K562 (cell line): ENCODE measurements at regions not wholly inside any gene's neighbourhood (a gene's known extent, or its start where the extent isn't known, plus 50 kb on each side); places are given as distances from the start of the nearest gene placed in this dataset.

Source experiments
- ATAC-seq: fragments of 200-7000 bp; cut with Tn5 transposase; 3 replicates; pipeline ENCODE4 v1.9.1; 2020; ENCODE audit warnings: moderate library complexity
- BruUV-seq: library from RNA; stranded (reverse); fragments of 400-500 nt; replicated peaks from 2 replicates; lab custom pipeline; 2021; lab: Mats Ljungman, UMichigan
- CTCF ChIA-PET: fragments of 300-600 bp; formaldehyde crosslinking; extraction: SDS; loops from one replicate; lab custom pipeline; 2021; ENCODE audit warnings: low intra/inter-chr PET ratio; lab: Yijun Ruan, JAX
- POLR2A ChIA-PET: fragments of 300-600, 350-650 bp; sonication (Branson Sonifier 250); formaldehyde crosslinking; extraction: SDS; loops from one replicate; lab custom pipeline; 2021; ENCODE audit warnings: antibody characterized with exemption, inconsistent platforms; lab: Yijun Ruan, JAX
- DNase-seq, 4 experiments: peaks; one replicate each; pipeline versions ENCODE4 v3.0.0 to v3.0.0-alpha.2; 2011 to 2018; ENCODE audit warnings: low spot score in 3 of 4, mixed read lengths in 3 of 4; ENCODE audit errors: extremely low read depth in 1 of 4
- FAIRE-seq: peaks from 2 replicates; lab custom pipeline; 2011; peaks lifted over from hg19 to GRCh38; lab: Jason Lieb, UNC
- H2AFZ ChIP-seq: 2 replicates; pipeline ENCODE4 v1.6.0; 2011; ENCODE audit warnings: low read depth, low read length, control low read depth, inconsistent platforms
- H3K27ac ChIP-seq: fragments of 200-600 bp; 3 replicates; pipeline ENCODE4 v1.8.0; 2011; ENCODE audit warnings: low read depth, mild to moderate bottlenecking, control low read depth, inconsistent platforms, low read length, moderate library complexity, mixed read lengths; ENCODE audit errors: extremely low read depth
- H3K27me3 ChIP-seq, 2 experiments: fragments of 300-600 bp in 1 of 2; 2 replicates in 1 of 2; 3 replicates in 1 of 2; pipeline versions ENCODE4 v1.6.0 to v1.8.0; 2011; ENCODE audit warnings: inconsistent platforms in 2 of 2, low read length in 2 of 2, mild to moderate bottlenecking in 1 of 2, mixed read lengths in 1 of 2, moderate library complexity in 1 of 2; ENCODE audit not compliant: control insufficient read depth in 2 of 2, insufficient read depth in 2 of 2
- H3K36me3 ChIP-seq: fragments of 300-600 bp; 3 replicates; pipeline ENCODE4 v1.8.0; 2011; ENCODE audit warnings: mild to moderate bottlenecking, low read length, inconsistent platforms; ENCODE audit not compliant: control insufficient read depth, insufficient read depth
- H3K4me1 ChIP-seq, 2 experiments: fragments of 200-600 bp in 1 of 2; replicated peaks in 1 of 2; 2 replicates in 1 of 2; 3 replicates in 1 of 2; pipeline versions ENCODE4 v1.5.1 to v1.8.0; 2011; ENCODE audit warnings: inconsistent platforms in 2 of 2, low read length in 2 of 2, mild to moderate bottlenecking in 1 of 2, mixed read lengths in 1 of 2, moderate library complexity in 1 of 2; ENCODE audit not compliant: control insufficient read depth in 2 of 2, insufficient read depth in 2 of 2
- H3K4me2 ChIP-seq: 2 replicates; pipeline ENCODE4 v1.6.1; 2011; ENCODE audit warnings: low read length, control low read depth, inconsistent platforms, mixed read lengths; ENCODE audit not compliant: insufficient read depth
- H3K4me3 ChIP-seq: fragments of 200-600 bp; sonication (generic), shearing (Covaris generic); 2 replicates; pipeline ENCODE4 v1.5.1; 2016; ENCODE audit warnings: control low read depth, inconsistent platforms
- H3K79me2 ChIP-seq: fragments of 200-600 bp; 3 replicates; pipeline ENCODE4 v1.8.0; 2011; ENCODE audit warnings: low read length, inconsistent platforms; ENCODE audit not compliant: control insufficient read depth, insufficient read depth
- H3K9ac ChIP-seq, 2 experiments: 2 replicates each; pipeline versions ENCODE4 v1.6.0 to v1.6.1; 2011; ENCODE audit warnings: low read depth in 2 of 2, low read length in 2 of 2, control low read depth in 1 of 2, inconsistent platforms in 1 of 2, mild to moderate bottlenecking in 1 of 2, mixed read lengths in 1 of 2; ENCODE audit not compliant: insufficient read depth in 1 of 2
- H3K9me1 ChIP-seq: one replicate; pipeline ENCODE4 v1.6.0; 2011; ENCODE audit warnings: inconsistent platforms, mild to moderate bottlenecking, low read length, moderate library complexity; ENCODE audit not compliant: control insufficient read depth, insufficient read depth
- H3K9me3 ChIP-seq: replicated peaks from 2 replicates; pipeline ENCODE4 v1.5.1; 2011; ENCODE audit warnings: low read depth, low read length, inconsistent platforms; ENCODE audit not compliant: control insufficient read depth, insufficient read depth
- H4K20me1 ChIP-seq: replicated peaks from 2 replicates; pipeline ENCODE4 v1.6.1; 2011; ENCODE audit warnings: low read length, inconsistent platforms, mixed read lengths; ENCODE audit not compliant: control insufficient read depth, insufficient read depth
- ARHGAP35 ChIP-seq: fragments of 450-650 bp; IDR thresholded peaks from 2 replicates; pipeline ENCODE4 v1.6.1; 2018; ENCODE audit not compliant: partially characterized antibody
- ETV6 ChIP-seq, 3 experiments: fragments of 150-350 bp in 1 of 3; sonication (generic) in 1 of 3; formaldehyde crosslinking in 1 of 3; IDR thresholded peaks; 2 replicates each; pipeline versions ENCODE4 v1.6.1 to v1.8.0; 2014 to 2022; ENCODE audit warnings: borderline replicate concordance in 2 of 3, low read depth in 2 of 3, antibody characterized with exemption in 1 of 3, low read length in 1 of 3, mild to moderate bottlenecking in 1 of 3, missing genetic modification reagents in 1 of 3
- FOXJ3 ChIP-seq: sonication (generic); formaldehyde crosslinking; IDR thresholded peaks from 2 replicates; pipeline ENCODE4 v1.4.0; 2020; ENCODE audit warnings: mild to moderate bottlenecking, missing genetic modification reagents
- HMG20A ChIP-seq: fragments of 450-650 bp; formaldehyde crosslinking; conservative IDR thresholded peaks from 2 replicates; pipeline ENCODE4 v1.4.0; 2020; ENCODE audit warnings: mild to moderate bottlenecking, mixed read lengths
- IFI16 ChIP-seq: fragments of 250-450 bp; sonication (Bioruptor Pico); IDR thresholded peaks from 2 replicates; pipeline ENCODE4 v2.1.2; 2022; ENCODE audit warnings: mild to moderate bottlenecking, inconsistent platforms
- MAFG ChIP-seq: fragments of 450-650 bp; conservative IDR thresholded peaks from 2 replicates; pipeline ENCODE4 v1.6.1; 2016; ENCODE audit warnings: missing genetic modification characterization, missing compliant biosample characterization
- MAZ ChIP-seq, 2 experiments: fragments of 450-650 bp in 1 of 2; sonication (generic) in 1 of 2; formaldehyde crosslinking; IDR thresholded peaks in 1 of 2; conservative IDR thresholded peaks in 1 of 2; 2 replicates each; pipeline versions ENCODE4 v1.4.0 to v1.5.0; 2020; ENCODE audit warnings: mild to moderate bottlenecking in 1 of 2, missing genetic modification reagents in 1 of 2
- POLR3G ChIP-seq: IDR thresholded peaks from 2 replicates; pipeline ENCODE4 v1.6.1; 2011; ENCODE audit not compliant: insufficient read length, insufficient replicate concordance; ENCODE audit errors: extremely low read depth
- RFX7 ChIP-seq: fragments of 250-450 bp; sonication (Bioruptor Pico); IDR thresholded peaks from 2 replicates; pipeline ENCODE4 v1.5.1; 2021; ENCODE audit warnings: mild to moderate bottlenecking
- SETDB1 ChIP-seq: IDR thresholded peaks from one replicate; pipeline ENCODE4 v1.6.1; 2012; ENCODE audit warnings: low read length, control low read depth, inconsistent platforms
- SIRT6 ChIP-seq: IDR thresholded peaks from one replicate; pipeline ENCODE4 v1.6.1; 2012; ENCODE audit warnings: low read depth, mild to moderate bottlenecking, control low read depth, inconsistent platforms, low read length, moderate library complexity
- UBTF ChIP-seq, 2 experiments: IDR thresholded peaks; 2 replicates each; pipeline ENCODE4 v1.6.1; 2012; ENCODE audit warnings: improper control_type of control experiment in 2 of 2, low read depth in 2 of 2, low read length in 2 of 2, borderline replicate concordance in 1 of 2
- ZNF165 ChIP-seq: fragments of 250-450 bp; sonication (Bioruptor Pico); IDR thresholded peaks from 2 replicates; pipeline ENCODE4 v1.4.0; 2020; ENCODE audit warnings: borderline replicate concordance
- ZNF224 ChIP-seq: sonication (generic); formaldehyde crosslinking; IDR thresholded peaks from 2 replicates; pipeline ENCODE4 v1.8.0; 2022; ENCODE audit warnings: mild to moderate bottlenecking, missing genetic modification reagents
- ZNF253 ChIP-seq: fragments of 250-450 bp; sonication (Bioruptor Pico); conservative IDR thresholded peaks from 2 replicates; pipeline ENCODE4 v1.6.1; 2021; ENCODE audit warnings: mild to moderate bottlenecking
- ZNF583 ChIP-seq: fragments of 250-450 bp; sonication (Bioruptor Pico); IDR thresholded peaks from 2 replicates; pipeline ENCODE4 v1.4.0; 2020
- WGBS: fragments of 100-300 bp; shearing (Covaris generic); methylation state at CpG from one replicate; pipeline ENCODE4 v1.1.6; 2016; ENCODE audit warnings: low coverage, mixed read lengths; ENCODE audit not compliant: insufficient coverage; ENCODE audit errors: missing lambda C conversion rate; 5-methylcytosine and 5-hydroxymethylcytosine counted together
- in situ Hi-C: fragments of 300-500 bp; cut with MboI; formaldehyde crosslinking; loops from 4 replicates; pipeline ENCODE4 v1.15.0; 2018; ENCODE audit warnings: inconsistent platforms, mixed read lengths
- intact Hi-C: fragments of 100-400 bp; cut with micrococcal nuclease; formaldehyde crosslinking; loops from 2 replicates; pipeline ENCODE4 v1.14.2; 2022

- in situ Hi-C loops, result no loop called here
- ChIA-PET CTCF (no interaction called here), POLR2A (interaction anchor here (0.7 kb wide), 1 partner anchor 11 kb away, joined by 3 read pairs; no protein-coding TSS in a partner anchor)
- 0% methylated on average over 3 of the region's 3 CpGs for WGBS
- ATAC-seq (no peak), DNase-seq (no peak), FAIRE-seq (no peak)
- H4K20me1 ChIP-seq, result no peaks in the 10 kb centered on the region
- intact Hi-C loops, result no loop called here
- no peak overlapping the region for H3K9ac ChIP-seq
- no peak for TF ChIP-seq ZNF253 (CRISPR knock-in tag)
- no peak for TF ChIP-seq IFI16
- TF ChIP-seq ETV6 (IDR thresholded peaks at IDR 0.05; ENCODE audit: borderline replicate concordance in 1 of 2, low read depth in 2 of 2, low read length in 1 of 2), result no peak
- no peak for TF ChIP-seq ETV6 (CRISPR knock-in tag; IDR thresholded peaks at IDR 0.05; ENCODE audit: borderline replicate concordance)
- TF ChIP-seq SETDB1, result no peak
- TF ChIP-seq POLR3G, result no peak
- TF ChIP-seq HMG20A, result no peak
- no peak for TF ChIP-seq RFX7 (CRISPR knock-in tag)
- TF ChIP-seq MAFG (tag), result no peak
- TF ChIP-seq FOXJ3, result no peak
- TF ChIP-seq ZNF583, result no peak
- TF ChIP-seq SIRT6, result no peak
- TF ChIP-seq ZNF165 (CRISPR knock-in tag), result no peak
- no peak for TF ChIP-seq ZNF224 (CRISPR knock-in tag)
- no peak for TF ChIP-seq ARHGAP35
- no peak for TF ChIP-seq UBTF (IDR thresholded peaks at IDR 0.05; ENCODE audit: borderline replicate concordance in 1 of 2, low read depth in 2 of 2, low read length in 2 of 2)
- no peak for TF ChIP-seq MAZ (CRISPR knock-in tag; conservative IDR thresholded peaks at IDR 0.05 in 1 of 2, IDR thresholded peaks at IDR 0.05 in 1 of 2)
- no TSS peak for BruUV-seq
- H3K9me3 ChIP-seq, result no peaks in the 10 kb centered on the region
- no peak overlapping the region for H3K4me2 ChIP-seq
- H3K4me3 ChIP-seq, result no peak overlapping the region
- H3K4me1 ChIP-seq, result no peaks in the 10 kb centered on the region
- no peaks in the 10 kb centered on the region for H3K36me3 ChIP-seq
- H2AFZ ChIP-seq, result no peak overlapping the region
- no peak overlapping the region for H3K27ac ChIP-seq
- H3K79me2 ChIP-seq, result no peaks in the 10 kb centered on the region
- H3K9me1 ChIP-seq, result no peaks in the 10 kb centered on the region
- no peaks in the 10 kb centered on the region for H3K27me3 ChIP-seq
These were observed 166.6 kb downstream of the INHBA start for GRCh38 chr7:41536122-41536872.
